IPS-NIHi11 (cell line): ENCODE measurements at regions not wholly inside any gene's neighbourhood (a gene's known extent, or its start where the extent isn't known, plus 50 kb on each side); places are given as distances from the start of the nearest gene placed in this dataset.

Experiments used
- DNase-seq: peaks from one replicate; pipeline ENCODE4 v3.0.0; 2012; ENCODE audit warnings: mixed read lengths, low spot score

- no peak for DNase-seq
Observed at GRCh38 chr9:89770531-89771174, 165.8 kb downstream of the GADD45G start.

- no peak for DNase-seq
Observed at GRCh38 chr9:89771205-89771604, 166.4 kb downstream of the GADD45G start.

DNA sequence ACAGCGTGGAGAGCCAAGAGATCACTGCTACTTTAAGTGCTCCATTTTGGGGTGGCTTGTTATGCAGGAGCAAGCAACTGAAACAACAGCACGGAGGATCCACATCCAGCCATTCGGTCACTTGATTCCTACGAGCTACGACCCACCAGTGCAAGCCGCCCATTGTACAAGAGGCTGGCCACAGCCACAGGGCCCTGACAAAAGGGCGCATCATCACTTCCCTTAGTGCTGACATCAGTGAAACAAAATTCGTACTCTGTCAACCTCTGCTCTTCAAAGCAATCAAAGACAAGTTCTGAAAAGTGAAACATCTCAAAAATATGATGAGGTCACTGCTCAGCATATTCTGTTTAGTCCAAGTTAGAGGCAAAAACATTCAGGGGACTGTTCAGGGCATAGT is 168.4 kb downstream of the GADD45G start:
- no peak for DNase-seq

GRCh38 chr9:89774858-89775370 is 170.1 kb downstream of the GADD45G start:
- DNase-seq = no peak

DNA sequence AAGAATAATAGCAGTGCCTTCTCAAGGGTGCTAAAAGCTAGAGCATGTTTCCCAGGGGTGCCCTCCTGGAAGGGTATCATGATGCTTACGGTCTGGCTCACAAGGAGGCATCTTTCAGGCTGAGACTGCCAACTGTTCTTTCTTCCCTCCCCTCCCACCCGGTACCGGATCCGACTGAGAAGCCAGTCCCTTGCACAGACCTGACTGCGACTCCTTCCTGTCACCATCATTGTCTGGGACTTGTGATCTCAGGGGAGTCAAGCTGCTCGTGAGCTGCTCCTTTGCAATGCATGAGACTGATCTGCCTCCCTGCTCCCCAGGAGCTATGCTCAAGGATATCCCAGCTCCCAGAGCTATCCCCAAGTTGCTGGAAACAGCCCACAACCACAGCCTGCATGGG is 170.8 kb downstream of the GADD45G start:
- no peak for DNase-seq

GRCh38 chr9:89776795-89777525 is 172.1 kb downstream of the GADD45G start:
- no peak for DNase-seq

- no peak for DNase-seq
Observed at GRCh38 chr9:89777544-89777943, 172.7 kb downstream of the GADD45G start.

DNA sequence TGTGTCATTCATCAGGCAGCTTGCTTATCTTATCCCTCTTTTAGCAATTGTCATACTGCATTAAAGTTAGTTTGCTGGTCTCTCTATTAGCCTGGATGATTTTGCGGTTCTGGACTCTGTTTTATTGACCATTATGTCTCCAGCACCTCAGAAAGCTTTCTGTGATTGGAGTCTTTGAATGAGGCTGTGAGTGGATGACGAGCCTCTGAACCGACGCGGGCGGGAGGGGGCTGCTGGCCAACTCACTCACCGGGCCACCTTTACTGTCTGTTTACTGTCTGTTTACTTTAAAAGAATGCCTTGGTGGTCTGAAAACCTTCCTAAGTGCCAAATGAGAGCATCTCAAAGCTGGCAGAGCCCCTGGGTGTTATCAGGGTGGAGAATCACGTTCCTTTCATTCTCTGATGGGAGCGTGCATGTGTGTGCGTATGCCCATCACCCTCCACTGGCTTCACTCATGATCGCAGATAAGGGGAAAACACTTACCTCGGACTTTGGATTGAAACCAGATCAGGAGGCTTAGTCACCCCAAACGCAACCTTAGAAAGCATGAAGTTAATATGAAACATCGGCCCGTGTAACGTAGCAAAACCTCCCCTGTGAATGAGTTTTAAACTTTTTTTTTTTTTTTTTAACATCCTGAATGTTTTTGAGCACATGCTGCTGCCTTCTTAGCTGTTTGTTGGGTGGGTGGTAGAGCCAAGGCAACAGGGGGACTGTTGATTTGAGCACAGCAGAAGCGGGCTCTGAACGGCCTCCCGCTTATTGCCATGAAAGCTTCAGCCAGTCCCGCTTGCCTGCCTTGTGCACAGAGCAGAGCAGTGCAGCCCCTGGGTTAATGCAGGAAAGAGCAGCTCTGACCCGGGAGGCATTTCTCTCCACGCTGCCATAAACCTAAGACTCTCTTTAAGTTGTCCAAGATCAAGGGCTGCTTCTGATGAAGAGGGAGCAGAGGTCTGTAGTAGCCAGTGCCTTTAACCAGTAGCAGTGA is 173.6 kb downstream of the GADD45G start:
- no peak for DNase-seq

GRCh38 chr9:89779405-89780203 is 174.8 kb downstream of the GADD45G start:
- no peak for DNase-seq

DNA sequence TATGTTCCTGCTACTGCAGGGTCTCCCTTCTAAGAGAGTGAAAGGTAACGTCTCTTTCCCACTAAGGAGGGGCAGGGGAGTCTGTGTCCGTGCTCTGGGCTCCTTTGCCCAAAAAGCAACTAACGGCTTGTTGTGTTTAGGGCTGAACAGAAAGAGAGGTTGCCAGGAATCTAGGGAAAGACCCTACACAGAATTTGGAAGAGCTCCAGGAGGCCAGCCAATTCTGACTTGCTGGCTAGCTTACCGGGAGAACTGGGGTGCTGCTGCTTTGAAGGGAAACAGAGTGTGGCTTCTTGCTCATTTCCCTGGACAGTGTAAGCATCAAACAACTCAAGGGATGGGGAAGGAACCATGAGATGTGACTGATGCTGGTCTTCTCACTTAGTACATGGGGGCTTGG is 176.1 kb downstream of the GADD45G start:
- DNase-seq = no peak

GRCh38 chr9:89781838-89782540 is 177.2 kb downstream of the GADD45G start:
- DNase-seq = no peak

- no peak for DNase-seq
Observed at GRCh38 chr9:89786655-89787054, 181.8 kb downstream of the GADD45G start.

- DNase-seq = no peak
Observed at GRCh38 chr9:89787595-89787994, 182.8 kb downstream of the GADD45G start.

- DNase-seq = no peak
Observed at GRCh38 chr9:89788434-89788833, 183.6 kb downstream of the GADD45G start.

DNA sequence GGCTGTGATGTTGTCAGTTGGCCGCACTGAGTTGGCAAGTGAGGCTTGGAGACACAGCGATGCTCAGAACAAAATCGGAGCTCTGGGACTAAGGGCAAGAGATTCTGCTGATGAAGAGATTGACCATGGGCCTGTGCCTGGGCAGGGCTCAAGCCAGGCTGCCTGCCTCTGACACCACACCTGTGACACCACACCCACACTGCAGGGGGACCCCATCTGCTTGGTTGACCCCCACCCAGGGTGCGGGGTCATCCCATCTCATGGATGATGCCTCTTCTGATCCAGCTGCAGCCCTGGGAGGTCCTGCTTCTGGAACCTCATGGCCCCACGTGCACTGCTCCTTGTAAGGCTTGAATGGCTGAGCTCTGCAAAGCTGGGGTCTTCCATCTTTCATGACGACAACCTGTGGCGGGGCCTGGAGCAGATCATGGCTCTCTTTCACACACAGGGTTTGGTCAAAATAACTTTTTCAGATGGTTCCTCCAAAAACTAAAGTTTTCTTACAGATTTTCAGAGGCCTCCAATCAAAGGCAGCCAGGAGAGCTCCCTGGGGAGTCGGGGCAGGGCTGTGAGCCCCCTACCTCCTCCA is 185.2 kb downstream of the GADD45G start:
- DNase-seq = no peak

DNA sequence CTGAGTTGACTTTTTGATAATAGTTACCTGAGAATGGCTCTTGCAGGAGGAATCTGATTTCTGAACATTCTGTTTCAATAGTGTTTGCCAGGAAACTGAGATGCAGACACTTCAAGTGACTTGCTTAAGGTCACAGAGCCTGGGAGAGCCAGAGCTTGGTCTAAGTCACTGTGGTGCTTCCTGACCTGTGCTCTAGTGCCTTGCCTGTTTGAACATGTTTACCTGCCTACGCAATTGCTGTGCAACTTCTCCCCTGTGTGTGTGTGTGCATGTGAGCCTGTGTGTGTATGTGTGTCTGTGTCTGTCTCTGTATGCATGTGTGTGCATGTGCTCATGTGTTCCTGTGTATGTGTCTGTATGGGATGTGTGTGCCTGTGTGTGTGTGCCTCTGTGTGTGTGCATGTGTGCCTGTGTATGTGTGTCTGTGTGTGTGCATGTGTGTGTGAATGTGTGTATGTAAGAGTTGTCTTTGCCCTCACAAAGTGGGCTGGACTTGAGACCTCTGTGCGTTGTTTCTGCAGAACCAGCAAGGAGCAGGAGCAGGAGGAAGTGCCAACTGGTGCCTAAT is 185.8 kb downstream of the GADD45G start:
- DNase-seq = no peak

DNA sequence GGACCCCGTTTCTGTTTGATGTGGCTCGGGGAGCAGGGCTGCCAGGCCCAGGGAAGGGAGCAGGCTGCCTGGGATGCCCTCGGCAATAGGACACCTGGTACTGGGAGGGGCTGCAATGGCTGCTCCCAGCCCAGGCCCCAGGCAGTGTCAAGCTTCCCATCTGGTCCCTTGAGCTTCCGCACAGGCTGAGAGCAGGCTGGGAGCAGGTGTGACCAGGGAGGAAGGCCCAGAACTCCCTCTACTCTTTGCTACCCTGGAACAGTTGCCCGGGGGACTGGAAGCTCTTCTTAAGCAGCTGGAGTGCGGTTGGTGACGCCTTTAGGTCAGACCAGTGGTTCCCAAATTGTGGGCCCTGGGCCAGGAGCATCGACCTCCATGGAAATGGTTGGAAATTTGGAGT is 186.9 kb downstream of the GADD45G start:
- DNase-seq = no peak

DNA sequence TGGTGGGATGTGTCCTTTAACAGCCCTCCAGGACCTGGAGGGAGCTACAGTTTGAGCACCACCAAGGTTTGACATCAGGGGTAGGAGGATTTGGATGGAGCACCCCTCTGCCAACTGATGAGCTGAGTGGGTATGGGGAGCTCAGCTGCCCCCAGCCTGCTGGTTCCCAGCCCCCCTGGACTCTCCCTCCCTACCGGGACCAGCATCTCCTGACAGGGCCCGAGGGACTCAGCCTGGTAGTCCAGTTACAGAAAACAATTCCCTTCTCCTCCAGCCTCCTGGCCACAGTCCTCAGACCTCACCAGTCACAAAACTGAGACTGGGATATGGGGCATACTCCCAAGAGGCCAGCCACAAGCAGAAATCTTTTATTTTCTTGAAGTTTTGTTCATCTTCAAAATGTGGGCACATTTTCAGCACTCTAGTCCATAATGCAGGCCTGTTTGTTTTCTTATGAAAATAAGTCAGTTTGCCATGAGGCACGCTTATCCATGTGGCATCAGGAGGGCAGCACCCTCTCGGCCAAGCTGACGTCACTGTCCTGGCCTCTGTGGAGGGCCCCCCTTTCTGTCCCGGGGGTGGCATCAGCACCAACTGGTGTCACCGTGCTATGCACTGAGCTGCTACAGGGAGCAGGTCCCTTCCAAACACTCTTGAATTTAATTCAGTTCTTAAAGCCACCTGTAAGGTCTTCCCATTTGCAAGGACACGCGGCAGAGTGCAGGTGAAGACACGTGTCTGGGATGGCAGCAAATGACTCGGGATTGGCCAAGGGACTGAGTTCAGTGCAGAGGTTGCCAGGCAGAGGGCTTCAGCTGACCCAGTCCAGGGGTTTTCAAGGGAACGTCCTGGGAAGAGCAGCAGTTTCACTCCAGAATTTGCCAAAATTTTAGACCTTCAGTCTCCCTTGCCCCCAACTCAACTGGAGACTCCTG is 187.6 kb downstream of the GADD45G start:
- DNase-seq = no peak

DNA sequence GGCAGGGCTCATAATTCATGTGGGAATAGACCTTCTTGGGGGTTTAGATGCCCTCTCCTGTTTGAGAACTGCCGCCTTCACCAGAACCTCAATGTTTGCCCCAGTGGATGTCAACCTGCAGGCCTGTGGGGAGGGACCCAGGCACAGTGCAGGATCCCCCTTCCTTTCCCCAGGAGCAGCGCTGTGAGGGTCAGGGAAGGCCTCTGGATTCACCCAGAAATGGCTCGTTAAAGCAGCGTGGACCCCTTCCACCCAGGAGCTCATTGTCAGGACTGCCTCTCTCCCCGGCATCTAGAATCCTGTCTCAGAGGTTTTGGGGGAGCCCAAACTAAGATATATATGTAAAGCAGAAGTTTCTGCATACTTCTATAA is 188.3 kb downstream of the GADD45G start:
- DNase-seq = no peak
